Ureter (tissue), 1 donor: ENCODE measurements at regions not wholly inside any gene's neighbourhood (a gene's known extent, or its start where the extent isn't known, plus 50 kb on each side); places are given as distances from the start of the nearest gene placed in this dataset.
"Not testable (repeated sequence)": the region's sequence is repeated elsewhere in the genome, so short reads cannot be mapped to it uniquely, and the experiment has no call there.

Experiments
- DNase-seq: peaks from one replicate; pipeline ENCODE4 v3.0.0-alpha.2; 2020; ENCODE audit warnings: low spot score
- donor health status: DM: yes; HTN: yes; CAD: no.

DNA sequence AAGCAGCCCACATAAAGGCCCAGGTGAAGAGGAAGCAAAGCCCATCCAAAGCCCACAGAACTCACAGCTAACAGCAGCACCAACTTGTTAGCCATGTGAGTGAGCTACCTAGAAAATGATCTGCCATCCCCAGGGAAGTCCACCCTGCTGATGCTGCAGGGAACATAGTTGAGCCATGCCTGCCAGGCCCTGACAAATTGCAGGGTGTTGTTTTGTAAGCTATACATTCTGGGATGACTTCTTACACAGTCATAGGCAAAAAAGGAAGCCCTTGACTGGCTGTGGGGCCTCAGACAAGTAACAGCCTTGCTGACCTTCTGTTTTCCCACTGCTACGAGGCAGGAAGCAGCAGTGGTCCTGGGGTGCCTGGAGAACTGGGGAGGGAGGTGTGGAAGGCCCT, 262.7 kb downstream of the MATN1 start:
- no peak for DNase-seq

DNA sequence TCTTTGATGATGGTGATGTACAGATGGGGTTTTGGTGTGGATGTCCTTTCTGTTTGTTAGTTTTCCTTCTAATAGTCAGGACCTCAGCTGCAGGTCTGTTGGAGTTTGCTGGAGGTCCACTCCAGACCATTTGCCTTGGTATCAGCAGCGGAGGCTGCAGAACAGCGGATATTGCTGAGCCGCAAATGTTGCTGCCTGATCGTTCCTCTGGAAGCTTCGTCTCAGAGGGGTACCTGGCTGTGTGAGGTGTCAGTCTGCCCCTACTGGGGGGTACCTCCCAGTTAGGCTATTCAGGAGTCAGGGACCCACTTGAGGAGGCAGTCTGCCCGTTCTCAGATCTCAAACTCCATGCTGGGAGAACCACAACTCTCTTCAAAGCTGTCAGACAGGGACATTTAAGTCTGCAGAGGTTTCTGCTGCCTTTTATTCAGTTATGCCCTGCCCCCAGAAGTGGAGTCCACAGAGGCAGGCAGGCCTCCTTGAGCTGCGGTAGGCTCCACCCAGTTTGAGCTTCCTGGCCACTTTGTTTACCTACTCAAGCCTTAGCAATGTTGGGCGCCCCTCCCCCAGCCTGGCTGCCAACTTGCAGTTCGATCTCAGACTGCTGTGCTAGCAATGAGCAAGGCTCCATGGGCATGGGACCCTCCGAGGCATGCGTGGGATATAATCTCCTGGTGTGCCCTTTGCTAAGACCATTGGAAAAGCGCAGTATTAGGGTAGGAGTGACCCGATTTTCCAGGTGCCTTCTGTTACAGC, 264.5 kb downstream of the MATN1 start:
- peak; percentile 42 for DNase-seq

DNA sequence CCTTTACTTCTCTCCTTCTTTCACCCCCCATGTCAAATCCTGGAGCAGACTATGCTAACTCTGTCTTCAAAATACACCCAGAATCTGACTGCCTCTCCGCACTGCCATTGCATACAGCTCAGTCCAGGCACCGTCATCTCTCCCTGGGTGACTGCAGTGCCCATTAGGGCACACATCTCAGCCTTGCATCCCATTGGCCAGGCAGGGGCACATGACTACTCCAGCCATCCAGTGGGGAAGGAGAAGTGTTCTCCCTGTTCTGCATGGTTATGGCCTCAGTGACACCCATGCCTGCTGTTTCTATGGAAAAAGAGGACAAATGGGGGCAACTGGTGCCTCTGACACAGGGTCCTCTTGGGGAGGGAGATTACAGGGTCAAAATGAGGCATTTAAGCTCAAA, 270.5 kb downstream of the MATN1 start:
- no peak for DNase-seq

DNA sequence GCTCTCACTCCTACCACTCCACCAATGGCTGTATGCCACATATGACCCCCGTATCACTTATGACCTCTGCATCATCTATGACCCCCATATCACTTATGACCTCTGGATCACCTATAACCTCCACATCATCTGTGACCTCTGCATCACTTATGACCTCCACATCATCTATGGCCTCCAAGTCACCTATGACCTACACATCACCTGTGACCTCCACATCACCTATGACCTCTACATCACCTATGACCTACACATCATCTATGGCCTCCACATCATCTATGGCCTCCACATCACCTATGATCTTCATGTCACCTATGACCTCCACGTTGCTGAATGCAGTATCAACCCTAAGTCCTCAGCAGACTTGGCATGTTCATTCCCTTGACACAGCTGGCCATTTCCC, 271.2 kb downstream of the MATN1 start:
- DNase-seq, result no peak

DNA sequence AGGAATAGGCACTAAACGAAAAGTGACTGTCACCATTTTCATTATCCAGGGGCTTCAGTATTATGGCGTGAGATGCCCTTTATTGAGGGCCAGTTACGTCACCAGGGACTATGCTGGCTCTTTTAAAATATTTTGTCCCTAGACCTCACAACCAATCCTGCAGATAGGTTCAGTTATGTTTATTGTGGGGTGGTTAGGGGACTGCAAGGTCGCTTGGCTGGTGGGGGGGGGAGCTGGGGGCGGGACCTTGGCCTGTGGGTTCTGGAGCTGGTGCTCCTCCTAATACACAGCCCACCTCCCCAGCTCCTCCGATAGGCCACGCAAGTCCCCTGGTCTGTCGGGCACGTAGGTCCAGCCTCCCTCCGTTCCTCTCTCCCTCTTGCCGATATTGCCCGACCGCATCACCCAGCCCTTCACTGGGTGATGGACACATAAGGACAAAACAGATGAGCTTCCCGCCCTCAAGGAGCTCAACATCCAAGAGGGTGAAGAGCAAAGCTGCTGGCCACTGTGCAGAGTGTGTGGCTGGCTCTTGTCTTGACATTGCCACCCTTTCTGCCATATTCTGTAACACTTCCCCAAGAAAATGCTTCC, 271.8 kb downstream of the MATN1 start:
- no peak for DNase-seq

DNA sequence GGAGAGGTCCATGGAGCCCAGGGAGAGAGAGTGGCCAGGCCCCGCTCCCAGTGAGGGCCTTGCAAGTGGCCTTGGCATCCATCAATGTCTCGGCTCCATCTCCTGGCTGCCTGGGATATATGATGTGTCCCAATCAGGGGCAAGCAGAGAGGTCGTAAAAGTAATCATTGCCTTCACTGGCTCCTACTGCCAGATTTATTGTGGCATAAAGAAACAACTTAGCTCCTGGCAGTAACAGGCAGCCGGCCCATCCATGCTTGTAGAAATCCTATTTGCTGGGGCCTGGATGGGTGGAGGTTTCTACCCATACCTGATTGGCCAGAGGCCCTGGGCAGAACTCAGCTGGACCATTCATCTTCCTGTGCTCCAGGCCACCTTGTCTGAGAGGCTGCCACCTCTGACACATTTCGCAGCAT, 272.6 kb downstream of the MATN1 start:
- no peak for DNase-seq

DNA sequence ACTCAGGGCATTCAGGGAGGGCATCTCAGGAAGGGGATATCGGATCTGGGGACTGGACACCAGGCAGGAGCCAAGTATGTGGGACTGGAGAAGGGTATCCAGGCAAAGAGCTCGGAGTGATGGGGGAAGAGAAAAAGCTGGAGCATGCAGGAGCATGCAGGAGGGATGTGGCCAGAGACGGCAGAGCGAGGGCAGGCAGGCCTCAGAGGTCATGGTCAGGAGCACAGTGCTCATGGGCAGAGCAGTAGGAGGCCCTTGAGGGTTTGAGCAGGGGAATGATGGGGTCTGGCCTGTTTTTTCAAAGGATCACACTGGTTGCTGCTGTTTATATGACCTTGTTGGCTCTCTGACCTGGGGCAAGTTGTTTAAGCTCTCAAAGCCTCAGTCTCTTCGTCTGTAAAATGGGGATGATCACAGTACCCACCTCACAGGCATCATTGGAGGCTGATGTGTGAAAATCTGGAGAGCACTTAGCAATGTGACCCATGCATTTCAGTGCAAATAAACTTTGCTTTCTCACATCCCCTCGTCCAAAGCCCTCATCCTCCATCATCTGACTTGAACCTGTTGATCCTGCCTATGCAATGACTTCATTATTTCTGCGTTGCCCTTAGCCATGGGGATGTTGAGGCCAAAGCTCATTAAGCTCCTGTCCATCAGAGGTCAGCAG, 273.1 kb downstream of the MATN1 start:
- no peak for DNase-seq

DNA sequence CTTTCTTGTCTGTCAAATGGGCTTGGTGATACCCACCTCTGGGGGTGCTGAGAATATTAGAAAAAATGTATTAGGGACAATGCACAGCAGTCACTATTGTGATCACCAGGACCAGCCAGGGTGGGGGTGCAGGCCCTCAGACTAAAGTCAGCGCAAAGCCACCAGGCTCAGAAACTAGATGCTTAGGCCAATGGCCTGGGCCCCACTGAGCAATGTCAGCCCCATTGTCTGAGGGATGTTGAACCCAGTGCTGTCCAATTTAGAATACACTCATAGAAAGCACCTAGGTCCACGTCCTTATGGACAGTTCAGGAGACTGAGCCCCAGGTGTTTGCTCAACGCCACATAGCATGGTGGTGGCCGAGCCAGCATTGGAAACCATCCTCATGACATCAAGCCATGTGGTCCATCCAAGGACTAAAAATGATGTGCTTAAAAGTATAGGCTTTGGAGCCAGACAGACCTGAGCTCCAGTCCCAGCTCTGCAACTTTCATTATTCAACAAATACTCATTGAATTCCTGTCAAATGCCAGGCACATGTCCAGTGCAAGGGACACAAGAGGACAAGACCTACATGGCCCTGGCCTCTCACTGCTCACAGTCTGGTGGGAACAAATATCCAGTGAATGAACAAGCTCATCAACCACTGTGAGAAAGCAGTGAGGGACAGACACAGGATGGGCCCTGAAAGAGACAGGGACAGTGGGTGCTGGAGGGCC, 273.8 kb downstream of the MATN1 start:
- DNase-seq, result no peak

DNA sequence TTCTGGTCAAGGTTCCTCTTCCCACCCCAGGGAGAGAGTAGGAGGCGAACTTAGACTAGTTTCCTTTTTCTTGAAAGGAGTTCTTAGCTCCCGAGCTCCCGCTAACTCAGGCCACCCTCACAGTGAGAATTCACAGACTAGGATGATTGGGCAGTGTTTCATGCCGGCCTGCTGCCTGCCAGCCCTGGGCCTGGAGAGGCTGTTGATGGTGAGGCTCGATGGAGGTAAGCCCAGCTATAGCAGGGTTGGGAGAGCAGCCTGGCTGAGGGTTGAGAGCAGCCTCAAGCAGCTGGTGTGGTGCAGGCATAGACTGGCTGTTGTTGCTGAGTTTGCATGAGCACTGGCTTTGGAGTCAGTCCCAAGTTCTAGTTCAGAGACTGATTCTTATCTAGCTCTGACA, 274.4 kb downstream of the MATN1 start:
- no peak for DNase-seq

DNA sequence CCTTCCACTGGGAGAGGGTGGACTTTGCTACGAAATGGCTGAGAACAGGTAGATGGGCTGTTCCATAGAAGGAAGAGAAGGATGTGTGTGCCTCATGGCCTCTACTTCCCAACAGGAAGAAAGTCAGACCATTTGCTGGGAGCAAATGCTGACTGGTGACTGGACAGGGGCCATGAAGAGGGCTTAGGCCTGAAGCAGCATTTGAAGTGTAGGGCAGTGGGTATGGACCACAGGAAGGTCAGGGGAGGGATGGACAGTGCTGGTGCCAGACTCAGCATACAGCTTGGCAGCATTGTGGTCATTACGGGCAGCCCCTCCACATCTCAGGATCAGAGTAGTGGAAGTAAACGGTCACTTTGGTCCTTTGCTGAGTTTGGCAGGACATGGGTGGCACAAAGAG, 275.7 kb downstream of the MATN1 start:
- no peak for DNase-seq

DNA sequence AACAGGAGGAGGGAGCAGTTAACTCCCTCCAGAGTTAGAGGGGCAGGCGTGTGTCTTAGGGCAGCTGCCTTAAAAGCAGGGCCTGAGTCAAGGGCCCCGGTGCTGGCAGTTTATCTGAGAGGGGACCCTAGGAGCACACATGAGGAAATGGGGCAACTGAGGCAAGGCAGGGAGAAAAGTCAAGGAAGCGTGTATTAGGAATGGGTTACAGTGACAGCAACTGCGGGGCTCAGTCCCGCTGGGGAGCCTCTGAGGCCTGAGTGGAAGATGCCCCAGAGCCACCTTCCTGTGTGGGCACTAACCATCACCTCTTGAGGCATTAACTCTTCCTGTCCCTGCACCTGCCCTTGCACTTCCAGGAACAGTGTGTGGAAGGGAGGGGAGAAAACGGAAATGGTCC, 276.3 kb downstream of the MATN1 start:
- no peak for DNase-seq

DNA sequence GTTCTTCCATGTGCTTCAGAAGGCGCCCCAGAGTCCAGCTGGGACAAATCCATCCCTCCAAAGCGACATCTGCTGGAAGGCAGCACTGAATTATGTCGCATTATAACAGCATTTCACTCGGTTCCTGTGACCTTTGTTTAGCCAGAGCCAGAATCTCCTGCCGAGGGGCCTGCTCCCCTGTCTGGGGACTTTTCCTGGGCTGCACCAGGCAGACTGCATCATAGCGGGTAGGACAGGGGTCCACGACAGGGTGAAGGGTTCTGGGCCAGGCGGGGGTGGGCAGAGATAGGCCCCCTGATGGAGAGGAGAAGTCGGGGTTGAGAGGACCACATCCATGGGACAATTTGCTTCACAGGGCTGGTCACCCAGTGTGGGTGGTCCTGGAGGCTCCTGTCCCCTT, 276.9 kb downstream of the MATN1 start:
- DNase-seq, result no peak

DNA sequence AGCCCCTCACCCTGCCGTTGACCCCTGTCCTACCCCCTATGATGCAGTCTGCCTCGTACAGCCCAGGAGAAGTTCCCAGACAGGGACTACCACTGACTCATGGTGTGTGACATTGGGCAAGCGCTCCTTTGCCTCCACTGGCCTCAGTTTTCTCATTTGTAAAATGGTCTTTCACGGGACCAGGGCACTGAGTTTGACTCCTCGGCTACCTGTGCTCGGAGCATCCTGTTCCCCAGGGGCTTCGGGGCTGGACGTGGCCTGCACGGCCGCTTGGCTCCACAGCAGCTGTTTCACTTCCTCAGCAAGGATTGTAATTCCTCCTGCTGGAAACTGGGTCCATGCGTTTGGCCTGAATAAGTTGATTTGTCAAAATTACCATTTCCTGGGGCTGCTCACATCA, 277.3 kb downstream of the MATN1 start:
- DNase-seq, result no peak

DNA sequence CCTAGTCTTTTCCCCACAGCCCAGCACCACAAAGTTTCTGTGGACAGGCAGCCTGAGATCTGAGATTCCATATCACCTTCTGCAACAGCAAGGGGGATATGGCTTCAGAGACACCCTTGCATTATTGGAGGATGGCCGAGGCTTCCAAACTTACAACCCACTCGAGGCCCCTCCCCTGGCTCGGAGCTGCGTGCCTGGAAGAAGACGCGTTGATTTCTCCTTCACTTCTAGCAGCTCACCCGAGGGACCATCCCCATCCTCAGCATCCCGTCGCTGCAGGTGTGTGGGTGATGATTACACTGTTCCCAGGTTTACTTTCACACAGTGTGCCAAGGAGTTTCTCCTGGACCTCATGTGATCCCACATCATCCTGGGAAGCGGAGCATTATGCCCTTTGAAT, 277.9 kb downstream of the MATN1 start:
- DNase-seq, result no peak

DNA sequence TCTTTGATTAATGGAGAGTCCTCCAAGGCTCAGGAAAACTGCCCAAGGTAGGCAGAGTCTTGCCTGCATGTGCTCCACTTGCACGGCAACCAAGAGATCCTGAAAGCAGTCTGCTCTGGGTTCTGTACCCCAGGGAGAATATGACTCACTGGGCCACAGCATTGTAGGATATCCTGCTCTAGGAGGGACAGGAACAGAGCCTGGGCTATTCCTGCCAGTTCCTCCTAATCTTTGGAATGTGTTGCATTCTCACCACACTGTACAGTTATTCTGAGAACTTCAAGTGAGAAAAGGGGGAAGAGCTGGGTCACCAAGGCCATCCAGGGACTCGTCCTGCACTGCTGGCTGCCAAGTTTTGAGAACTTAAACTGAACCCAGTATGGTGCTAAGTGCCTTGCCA, 278.5 kb downstream of the MATN1 start:
- no peak for DNase-seq

DNA sequence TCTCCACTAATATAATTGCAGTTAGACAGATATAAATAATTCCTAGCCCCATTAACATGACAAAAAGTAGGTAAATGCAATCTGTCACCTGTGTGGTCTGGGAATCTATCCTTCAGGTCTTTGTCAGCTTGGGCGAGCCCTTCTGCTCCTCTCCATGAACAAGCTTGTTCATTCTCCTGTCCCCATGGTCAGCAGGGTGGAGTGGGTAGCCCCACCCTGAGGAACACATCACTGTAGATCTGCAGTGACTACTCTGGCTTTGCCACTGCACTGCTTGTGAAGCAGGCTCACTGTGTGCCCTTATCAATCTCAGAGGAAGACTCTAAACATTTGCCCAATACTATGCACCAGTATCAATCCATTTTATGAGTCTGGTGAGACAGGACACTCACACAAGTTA, 279.0 kb downstream of the MATN1 start:
- no peak for DNase-seq

DNA sequence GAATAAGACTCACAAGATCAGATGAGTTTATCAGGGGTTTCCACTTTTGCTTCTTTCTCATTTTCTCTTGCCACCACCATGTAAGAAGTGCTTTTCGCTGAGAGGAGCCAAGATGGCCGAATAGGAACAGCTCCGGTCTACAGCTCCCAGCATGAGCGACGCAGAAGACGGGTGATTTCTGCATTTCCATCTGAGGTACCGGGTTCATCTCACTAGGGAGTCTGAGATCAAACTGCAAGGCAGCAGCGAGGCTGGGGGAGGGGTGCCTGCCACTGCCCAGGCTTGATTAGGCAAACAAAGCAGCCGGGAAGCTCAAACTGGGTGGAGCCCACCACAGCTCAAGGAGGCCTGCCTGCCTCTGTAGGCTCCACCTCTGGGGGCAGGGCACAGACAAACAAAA, 285.1 kb downstream of the MATN1 start:
- DNase-seq, result not testable (repeated sequence)

DNA sequence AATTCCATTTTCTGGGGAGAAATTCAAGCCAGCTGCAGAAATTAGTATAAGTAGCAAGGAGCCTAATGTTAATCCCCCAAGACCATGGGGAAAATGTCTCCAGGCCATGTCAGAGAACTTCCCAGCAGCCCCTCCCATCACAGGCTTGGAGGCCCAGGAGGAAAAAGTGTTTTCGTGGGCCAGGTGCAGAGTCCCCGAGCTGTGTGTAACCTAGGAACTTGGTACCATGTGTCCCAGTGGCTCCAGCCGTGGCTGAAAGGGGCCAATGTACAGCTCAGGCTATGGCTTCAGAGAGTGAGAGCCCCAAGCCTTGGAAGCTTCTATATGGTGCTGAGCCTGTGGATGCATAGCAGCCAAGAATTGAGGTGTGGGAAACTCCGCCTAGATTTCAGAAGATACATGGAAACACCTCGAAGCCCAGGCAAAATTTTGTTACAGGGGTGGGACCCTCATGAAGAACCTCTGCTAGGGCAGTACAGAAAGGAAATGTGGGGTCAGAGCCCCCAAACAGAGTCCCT, 286.3 kb downstream of the MATN1 start:
- no peak for DNase-seq

DNA sequence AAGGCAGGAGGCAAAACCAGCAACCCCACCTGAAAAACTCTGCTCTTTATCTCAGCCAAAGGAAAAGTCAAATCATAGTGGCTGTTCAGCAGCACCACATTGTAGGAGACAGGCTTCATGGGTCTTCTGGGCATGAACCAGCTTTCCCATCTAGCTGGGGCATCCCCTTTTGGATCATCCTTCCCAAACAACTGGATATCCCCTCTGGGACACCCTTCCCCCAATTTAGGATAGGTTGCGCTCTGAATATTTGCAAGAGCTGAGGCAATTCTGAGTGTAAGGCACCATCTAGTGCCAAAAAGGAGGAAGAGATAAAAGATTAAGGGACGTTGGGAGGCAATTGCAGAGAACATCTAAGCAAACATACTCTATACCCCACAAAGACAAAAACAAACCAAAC, 295.8 kb downstream of the MATN1 start:
- DNase-seq, result no peak

DNA sequence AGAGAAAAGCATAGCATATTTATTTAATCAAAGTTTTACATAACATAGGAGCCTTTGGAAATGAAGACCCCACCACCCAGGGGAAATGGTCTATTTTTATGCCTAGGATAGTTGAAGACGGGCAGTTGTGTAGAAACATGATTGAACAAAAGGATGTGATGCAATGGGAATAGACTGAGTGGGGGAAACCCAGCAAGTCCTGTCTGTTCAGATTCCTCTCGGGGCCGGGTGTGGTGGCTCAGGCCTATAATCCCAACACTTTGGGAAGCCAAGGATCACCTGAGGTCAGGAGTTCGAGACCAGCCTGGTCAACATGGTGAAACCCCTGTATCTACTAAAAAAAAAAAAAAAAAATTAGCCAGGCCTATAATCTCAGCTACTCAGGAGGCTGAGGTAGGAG, 298.3 kb downstream of the MATN1 start:
- DNase-seq, result peak; percentile 41

DNA sequence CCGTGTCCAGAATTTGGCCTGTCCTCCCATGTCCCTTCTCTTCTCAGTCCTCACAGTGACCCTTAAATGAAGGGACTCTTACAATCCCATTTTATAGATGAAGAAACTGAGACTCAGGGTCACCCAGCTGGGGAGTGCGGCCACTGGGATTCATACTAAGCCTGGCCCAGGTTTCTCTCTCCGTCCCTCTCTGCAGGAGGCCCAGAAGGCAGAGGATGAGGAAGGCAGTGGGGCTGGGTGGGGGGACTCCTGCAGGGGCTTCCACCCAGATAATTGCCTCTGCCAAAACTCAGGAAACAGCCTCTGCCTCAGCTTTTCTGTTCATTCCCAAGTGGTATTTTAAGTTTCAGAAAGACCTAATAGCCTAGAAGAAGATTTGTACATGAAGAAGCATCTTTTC, 299.8 kb downstream of the MATN1 start:
- no peak for DNase-seq

DNA sequence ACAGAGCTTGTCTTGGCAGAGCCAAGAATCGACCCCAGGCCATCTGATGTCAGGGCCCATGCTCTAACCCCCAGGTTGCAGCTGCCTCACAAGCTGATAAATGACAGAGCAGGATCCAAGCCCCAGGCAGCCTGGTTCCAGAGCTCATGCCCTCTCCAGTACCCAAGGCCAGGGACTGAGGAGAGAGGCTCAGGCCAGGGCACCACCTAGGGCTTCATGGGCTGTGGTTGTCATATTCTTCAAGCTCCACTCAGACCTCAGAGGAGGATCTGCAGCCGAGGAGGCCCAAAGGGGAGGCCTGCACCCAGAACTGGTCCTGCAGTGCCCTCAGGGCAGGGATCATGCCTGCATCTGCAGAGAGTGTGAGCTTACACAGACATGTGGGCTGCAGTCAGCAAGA, 301.1 kb downstream of the MATN1 start:
- peak; percentile 34 for DNase-seq
